HepG2 (cell line): ENCODE measurements at regions not wholly inside any gene's neighbourhood (a gene's known extent, or its start where the extent isn't known, plus 50 kb on each side); places are given as distances from the start of the nearest gene placed in this dataset.

ENCODE experiments used
- MAFF ChIP-seq: IDR thresholded peaks from 2 replicates; pipeline ENCODE4 v1.6.1; 2011; ENCODE audit warnings: low read depth, low read length, improper control_type of control experiment
- MEF2D ChIP-seq: sonication (generic); formaldehyde crosslinking; IDR thresholded peaks from 2 replicates; pipeline ENCODE4 v1.5.1; 2020; ENCODE audit warnings: mild to moderate bottlenecking, missing genetic modification reagents
- MYC ChIP-seq: sonication (generic); formaldehyde crosslinking; IDR thresholded peaks from 2 replicates; pipeline ENCODE4 v1.9.0; 2021; ENCODE audit warnings: missing genetic modification reagents, borderline replicate concordance
- NR3C1 ChIP-seq: sonication (generic); formaldehyde crosslinking; IDR thresholded peaks from 2 replicates; pipeline ENCODE4 v1.4.0; 2020; ENCODE audit warnings: missing genetic modification reagents
- SP2 ChIP-seq: sonication (generic); formaldehyde crosslinking; IDR thresholded peaks from 2 replicates; pipeline ENCODE4 v1.5.1; 2020; ENCODE audit warnings: mild to moderate bottlenecking, missing genetic modification reagents
- ZNF816 ChIP-seq: sonication (generic); formaldehyde crosslinking; IDR thresholded peaks from 2 replicates; pipeline ENCODE4 v1.8.0; 2022; ENCODE audit warnings: missing genetic modification reagents, mild to moderate bottlenecking, borderline replicate concordance
- TF ChIP-seq, protein P1 (sequence below): sonication (generic); formaldehyde crosslinking; IDR thresholded peaks from 2 replicates; pipeline ENCODE4 v1.5.0; 2020; ENCODE audit warnings: mild to moderate bottlenecking, missing genetic modification reagents, moderate library complexity
- TF ChIP-seq, protein P2 (sequence below), 2 experiments: sonication (generic) in 1 of 2; formaldehyde crosslinking in 1 of 2; IDR thresholded peaks; 2 replicates each; pipeline versions ENCODE4 v1.4.0 to v1.6.1; 2018 to 2020; ENCODE audit warnings: missing genetic modification reagents in 2 of 2, borderline replicate concordance in 1 of 2, low read depth in 1 of 2, mild to moderate bottlenecking in 1 of 2, missing biosample characterization in 1 of 2

DNA sequence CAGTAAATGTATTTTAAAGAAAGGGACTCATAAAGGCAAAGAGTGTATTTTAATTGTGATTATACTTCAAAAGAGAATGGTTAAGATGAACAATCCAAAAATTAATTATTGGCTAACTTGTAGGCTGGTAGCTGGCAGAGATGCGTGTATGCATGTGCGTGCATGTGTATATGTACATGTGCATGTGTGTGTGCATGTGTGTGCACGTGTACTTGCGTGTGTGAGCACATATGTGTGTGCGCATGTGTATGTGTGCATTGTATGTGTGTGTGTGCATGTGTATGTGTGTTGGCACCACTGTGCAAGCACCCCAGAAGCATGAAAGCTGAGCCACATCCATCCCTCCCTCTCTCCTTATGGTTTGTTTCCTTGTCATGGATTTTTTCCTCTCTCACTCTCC is 83.0 kb upstream of the SLC1A3 start:
- TF ChIP-seq, protein P1, sequence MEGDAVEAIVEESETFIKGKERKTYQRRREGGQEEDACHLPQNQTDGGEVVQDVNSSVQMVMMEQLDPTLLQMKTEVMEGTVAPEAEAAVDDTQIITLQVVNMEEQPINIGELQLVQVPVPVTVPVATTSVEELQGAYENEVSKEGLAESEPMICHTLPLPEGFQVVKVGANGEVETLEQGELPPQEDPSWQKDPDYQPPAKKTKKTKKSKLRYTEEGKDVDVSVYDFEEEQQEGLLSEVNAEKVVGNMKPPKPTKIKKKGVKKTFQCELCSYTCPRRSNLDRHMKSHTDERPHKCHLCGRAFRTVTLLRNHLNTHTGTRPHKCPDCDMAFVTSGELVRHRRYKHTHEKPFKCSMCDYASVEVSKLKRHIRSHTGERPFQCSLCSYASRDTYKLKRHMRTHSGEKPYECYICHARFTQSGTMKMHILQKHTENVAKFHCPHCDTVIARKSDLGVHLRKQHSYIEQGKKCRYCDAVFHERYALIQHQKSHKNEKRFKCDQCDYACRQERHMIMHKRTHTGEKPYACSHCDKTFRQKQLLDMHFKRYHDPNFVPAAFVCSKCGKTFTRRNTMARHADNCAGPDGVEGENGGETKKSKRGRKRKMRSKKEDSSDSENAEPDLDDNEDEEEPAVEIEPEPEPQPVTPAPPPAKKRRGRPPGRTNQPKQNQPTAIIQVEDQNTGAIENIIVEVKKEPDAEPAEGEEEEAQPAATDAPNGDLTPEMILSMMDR: no peak
- TF ChIP-seq MEF2D (CRISPR knock-in tag): no peak
- no peak for TF ChIP-seq MYC (CRISPR knock-in tag)
- TF ChIP-seq, protein P2, sequence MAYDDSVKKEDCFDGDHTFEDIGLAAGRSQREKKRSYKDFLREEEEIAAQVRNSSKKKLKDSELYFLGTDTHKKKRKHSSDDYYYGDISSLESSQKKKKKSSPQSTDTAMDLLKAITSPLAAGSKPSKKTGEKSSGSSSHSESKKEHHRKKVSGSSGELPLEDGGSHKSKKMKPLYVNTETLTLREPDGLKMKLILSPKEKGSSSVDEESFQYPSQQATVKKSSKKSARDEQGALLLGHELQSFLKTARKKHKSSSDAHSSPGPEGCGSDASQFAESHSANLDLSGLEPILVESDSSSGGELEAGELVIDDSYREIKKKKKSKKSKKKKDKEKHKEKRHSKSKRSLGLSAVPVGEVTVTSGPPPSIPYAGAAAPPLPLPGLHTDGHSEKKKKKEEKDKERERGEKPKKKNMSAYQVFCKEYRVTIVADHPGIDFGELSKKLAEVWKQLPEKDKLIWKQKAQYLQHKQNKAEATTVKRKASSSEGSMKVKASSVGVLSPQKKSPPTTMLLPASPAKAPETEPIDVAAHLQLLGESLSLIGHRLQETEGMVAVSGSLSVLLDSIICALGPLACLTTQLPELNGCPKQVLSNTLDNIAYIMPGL (CRISPR knock-in tag; IDR thresholded peaks at IDR 0.05; ENCODE audit: borderline replicate concordance in 1 of 2, low read depth in 1 of 2): no peak
- no peak for TF ChIP-seq NR3C1
- TF ChIP-seq SP2 (CRISPR knock-in tag): no peak
- TF ChIP-seq ZNF816 (CRISPR knock-in tag): no peak
- no peak for TF ChIP-seq MAFF
